Panc1 (cell line): ENCODE measurements at regions not wholly inside any gene's neighbourhood (a gene's known extent, or its start where the extent isn't known, plus 50 kb on each side); places are given as distances from the start of the nearest gene placed in this dataset.

Experiments
- CTCF ChIP-seq: fragments of 450-650 bp; IDR thresholded peaks from 2 replicates; pipeline ENCODE4 v1.5.1; 2017; ENCODE audit warnings: mild to moderate bottlenecking
- POLR2AphosphoS5 ChIP-seq: IDR thresholded peaks from 2 replicates; pipeline ENCODE4 v1.6.1; 2012; ENCODE audit warnings: mild to moderate bottlenecking, low read depth, low read length, moderate library complexity

DNA sequence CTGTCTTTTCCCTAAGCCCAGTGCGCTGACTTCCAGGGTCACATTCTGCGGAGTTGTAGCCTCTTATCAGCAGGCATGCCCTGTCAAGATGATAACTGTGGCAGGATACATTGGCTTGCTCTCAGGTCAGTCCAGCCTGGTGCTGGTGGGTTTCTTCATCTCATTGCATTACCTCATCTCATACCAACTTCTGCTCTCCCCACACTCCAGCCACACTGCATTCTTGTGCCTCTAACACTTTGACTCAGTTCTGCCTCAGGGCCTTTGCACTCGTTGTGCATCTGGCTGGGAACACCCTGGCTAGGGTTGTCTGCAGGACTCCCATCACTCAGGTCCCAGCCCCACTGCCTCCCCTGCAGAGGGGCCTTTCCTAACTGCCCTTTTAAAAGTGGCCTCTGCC is 110.3 kb upstream of the BACH2 start:
- TF ChIP-seq POLR2AphosphoS5, result no peak
- no peak for TF ChIP-seq CTCF
